MG63 (cell line): ENCODE measurements at regions not wholly inside any gene's neighbourhood (a gene's known extent, or its start where the extent isn't known, plus 50 kb on each side); places are given as distances from the start of the nearest gene placed in this dataset.

Experiments
- DNase-seq: peaks from one replicate; pipeline ENCODE4 v3.0.0-alpha.2; 2020
- H3K27me3 ChIP-seq: fragments of 250-450 bp; sonication (Bioruptor Pico); 2 replicates; pipeline ENCODE4 v1.5.1; 2020; ENCODE audit warnings: mild to moderate bottlenecking, moderate library complexity
- H3K36me3 ChIP-seq: fragments of 250-450 bp; sonication (Bioruptor Pico); 2 replicates; pipeline ENCODE4 v1.5.1; 2020; ENCODE audit warnings: mild to moderate bottlenecking, moderate library complexity
- H3K4me3 ChIP-seq: fragments of 250-450 bp; sonication (Bioruptor Pico); 2 replicates; pipeline ENCODE4 v1.5.1; 2020; ENCODE audit warnings: mild to moderate bottlenecking, moderate library complexity
- H3K9me3 ChIP-seq: fragments of 250-450 bp; sonication (Bioruptor Pico); 2 replicates; pipeline ENCODE4 v1.5.1; 2020; ENCODE audit warnings: mild to moderate bottlenecking, moderate library complexity

GRCh38 chr4:66097218-66097617 is 426.9 kb upstream of the EPHA5 start:
- no peak for DNase-seq
- Histone ChIP-seq H3K4me3 (no peak overlapping the region), H3K36me3 (no peaks in the 10 kb centered on the region), H3K9me3 (no peaks in the 10 kb centered on the region), H3K27me3 (no peaks in the 10 kb centered on the region)

- Histone ChIP-seq H3K9me3 (no peaks in the 10 kb centered on the region), H3K27me3 (no peaks in the 10 kb centered on the region), H3K4me3 (no peak overlapping the region), H3K36me3 (no peaks in the 10 kb centered on the region)
- DNase-seq: no peak
Measured at GRCh38 chr4:66095065-66095464, 424.8 kb upstream of the EPHA5 start.

DNA sequence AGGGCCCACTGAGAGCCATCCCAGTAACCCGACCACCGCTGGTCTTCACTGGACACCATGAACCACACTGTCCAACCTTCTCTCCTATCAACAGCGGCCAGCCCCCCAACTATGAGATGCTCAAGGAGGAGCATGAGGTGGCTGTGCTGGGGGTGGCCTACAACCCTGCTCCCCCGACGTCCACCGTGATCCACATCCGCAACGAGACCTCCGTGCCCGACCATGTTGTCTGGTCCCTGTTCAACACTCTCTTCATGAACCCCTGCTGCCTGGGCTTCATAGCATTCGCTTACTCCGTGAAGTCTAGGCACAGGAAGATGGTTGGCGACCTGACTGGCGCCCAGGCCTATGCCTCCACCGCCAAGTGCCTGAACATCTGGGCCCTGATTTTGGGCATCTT is 423.8 kb upstream of the EPHA5 start:
- Histone ChIP-seq H3K27me3 (no peaks in the 10 kb centered on the region), H3K4me3 (no peak overlapping the region), H3K9me3 (no peaks in the 10 kb centered on the region), H3K36me3 (no peaks in the 10 kb centered on the region)
- DNase-seq: no peak

DNA sequence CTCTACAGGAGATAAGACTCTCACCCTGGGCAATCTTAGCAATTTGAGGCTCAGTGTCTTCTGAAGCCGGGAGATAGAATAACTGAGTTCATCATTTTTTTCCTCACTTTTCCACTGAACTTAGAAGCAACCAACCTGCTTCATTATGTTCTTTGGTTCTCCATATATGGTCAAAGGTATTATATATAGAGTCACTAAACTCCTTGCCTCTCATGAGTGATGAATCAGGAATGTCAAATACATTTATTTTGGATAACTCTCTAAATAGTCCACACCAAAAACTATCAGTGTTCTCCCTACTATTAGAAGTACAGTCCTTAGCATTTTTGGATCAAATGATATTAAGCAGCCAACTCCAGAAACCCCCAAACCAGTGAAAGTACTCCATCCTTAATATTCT is 421.5 kb upstream of the EPHA5 start:
- Histone ChIP-seq H3K9me3 (no peaks in the 10 kb centered on the region), H3K27me3 (no peaks in the 10 kb centered on the region), H3K36me3 (no peaks in the 10 kb centered on the region), H3K4me3 (no peak overlapping the region)
- no peak for DNase-seq

DNA sequence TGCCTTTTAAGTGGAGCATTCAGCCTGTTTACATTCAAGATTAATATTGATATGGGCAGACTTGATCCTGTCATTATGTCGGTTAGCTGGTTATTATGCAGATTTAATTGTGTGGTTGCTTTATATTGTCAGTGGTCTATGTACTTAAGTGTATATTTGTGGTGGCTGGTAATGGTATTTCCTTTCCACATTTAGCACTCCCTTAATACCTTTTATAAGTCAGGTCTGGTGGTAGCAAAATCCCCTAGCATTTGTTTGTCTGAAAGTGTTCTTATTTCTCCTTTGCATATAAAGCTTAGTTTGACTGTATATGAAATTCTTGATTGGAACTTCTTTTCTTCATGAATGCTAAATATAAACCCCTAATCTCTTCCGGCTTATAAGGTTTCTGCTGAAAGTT is 403.7 kb upstream of the EPHA5 start:
- Histone ChIP-seq H3K27me3 (no peaks in the 10 kb centered on the region), H3K9me3 (no peaks in the 10 kb centered on the region), H3K4me3 (no peak overlapping the region), H3K36me3 (no peaks in the 10 kb centered on the region)
- no peak for DNase-seq

DNA sequence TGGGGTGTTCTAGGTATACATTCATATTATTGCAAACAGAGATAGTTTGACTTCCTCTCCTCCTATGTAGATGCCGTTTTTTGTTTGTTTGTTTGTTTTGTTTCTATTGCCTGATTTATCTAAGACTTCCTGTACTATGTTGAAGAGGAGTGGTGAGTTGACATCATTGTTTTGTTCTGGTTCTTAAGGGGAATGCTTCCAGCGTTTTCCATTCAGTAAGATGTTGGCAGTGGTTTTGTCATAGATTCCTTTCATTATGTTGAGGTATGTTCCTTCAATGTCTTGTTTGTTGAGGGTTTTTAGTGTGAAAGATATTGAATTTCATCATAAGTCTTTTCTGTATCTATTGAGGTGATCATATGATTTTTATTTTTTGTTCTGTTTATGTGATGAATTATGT is 401.6 kb upstream of the EPHA5 start:
- Histone ChIP-seq H3K4me3 (no peak overlapping the region), H3K9me3 (no peaks in the 10 kb centered on the region), H3K27me3 (no peaks in the 10 kb centered on the region), H3K36me3 (no peaks in the 10 kb centered on the region)
- no peak for DNase-seq

DNA sequence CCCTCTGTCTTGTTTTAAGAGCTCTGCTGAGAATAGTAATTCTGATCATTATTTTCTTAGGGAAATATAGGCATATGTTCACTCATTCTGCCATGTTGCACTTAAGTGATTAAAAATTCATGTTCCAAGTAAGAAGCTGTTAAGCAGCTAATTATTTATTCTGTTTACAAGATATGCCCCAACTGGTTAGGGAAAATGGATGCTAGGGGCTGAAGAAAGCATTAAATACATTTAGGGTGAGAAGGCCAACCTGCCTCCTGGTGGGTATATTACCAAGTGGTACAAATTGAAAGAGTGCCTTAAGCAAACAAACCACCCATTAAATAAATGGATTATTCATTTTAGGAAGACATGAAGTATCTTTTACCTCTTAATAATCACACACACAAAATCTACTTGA is 392.6 kb upstream of the EPHA5 start:
- no peak overlapping the region for H3K4me3 ChIP-seq
- no peak for DNase-seq
- no peaks in the 10 kb centered on the region for H3K36me3 ChIP-seq
- no peaks in the 10 kb centered on the region for H3K9me3 ChIP-seq
- no peaks in the 10 kb centered on the region for H3K27me3 ChIP-seq

- H3K27me3 ChIP-seq: no peaks in the 10 kb centered on the region
- DNase-seq: no peak
- no peaks in the 10 kb centered on the region for H3K36me3 ChIP-seq
- no peak overlapping the region for H3K4me3 ChIP-seq
- H3K9me3 ChIP-seq: no peaks in the 10 kb centered on the region
Measured at GRCh38 chr4:66062044-66062443, 391.8 kb upstream of the EPHA5 start.

DNA sequence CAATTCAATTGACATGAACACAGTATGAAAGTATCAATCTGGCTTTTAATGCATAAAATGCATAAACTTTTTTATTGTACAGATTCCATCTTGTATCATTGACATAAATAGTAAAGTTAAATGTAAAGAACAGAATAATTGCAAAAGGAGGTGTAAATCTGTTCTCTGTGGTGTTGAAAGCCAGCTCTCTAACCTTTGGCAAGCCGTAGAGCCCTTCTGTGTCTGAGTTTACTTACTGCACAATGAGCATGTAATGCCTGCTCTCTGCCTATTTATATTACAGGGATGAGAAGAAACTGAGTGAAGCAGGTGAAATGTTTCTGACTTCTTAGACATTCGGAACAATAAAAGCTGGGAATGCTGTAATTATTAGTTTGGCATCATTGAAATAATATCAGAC is 389.3 kb upstream of the EPHA5 start:
- no peak overlapping the region for H3K4me3 ChIP-seq
- H3K9me3 ChIP-seq: no peaks in the 10 kb centered on the region
- no peak for DNase-seq
- H3K27me3 ChIP-seq: no peaks in the 10 kb centered on the region
- no peaks in the 10 kb centered on the region for H3K36me3 ChIP-seq

DNA sequence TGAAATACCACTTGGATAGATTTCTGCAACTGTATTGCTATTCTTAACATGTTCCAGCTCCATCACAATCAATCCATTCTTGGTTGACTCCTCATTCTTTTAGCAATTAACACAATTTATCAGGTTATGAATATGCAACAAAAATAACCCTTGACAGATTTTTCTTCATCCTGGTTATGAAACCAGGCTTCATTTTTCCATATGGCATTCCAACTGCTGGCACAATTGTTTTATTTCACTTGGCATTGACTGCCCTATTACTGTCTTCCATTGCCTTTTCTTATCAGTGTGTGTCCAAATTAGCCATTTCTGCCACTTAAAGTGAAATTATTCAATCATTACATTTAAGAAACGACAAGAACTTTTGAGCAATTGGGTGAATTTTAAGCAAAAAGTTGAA is 388.8 kb upstream of the EPHA5 start:
- no peak for DNase-seq
- Histone ChIP-seq H3K9me3 (no peaks in the 10 kb centered on the region), H3K4me3 (no peak overlapping the region), H3K27me3 (no peaks in the 10 kb centered on the region), H3K36me3 (no peaks in the 10 kb centered on the region)

- Histone ChIP-seq H3K9me3 (no peaks in the 10 kb centered on the region), H3K36me3 (no peaks in the 10 kb centered on the region), H3K27me3 (no peaks in the 10 kb centered on the region), H3K4me3 (no peak overlapping the region)
- DNase-seq: no peak
Measured at GRCh38 chr4:66055999-66056398, 385.7 kb upstream of the EPHA5 start.

GRCh38 chr4:66052426-66052825 is 382.1 kb upstream of the EPHA5 start:
- H3K27me3 ChIP-seq: no peaks in the 10 kb centered on the region
- H3K4me3 ChIP-seq: no peak overlapping the region
- no peaks in the 10 kb centered on the region for H3K9me3 ChIP-seq
- H3K36me3 ChIP-seq: no peaks in the 10 kb centered on the region
- DNase-seq: peak; percentile 8

GRCh38 chr4:66048861-66049260 is 378.6 kb upstream of the EPHA5 start:
- H3K27me3 ChIP-seq: no peaks in the 10 kb centered on the region
- no peaks in the 10 kb centered on the region for H3K36me3 ChIP-seq
- no peak for DNase-seq
- no peaks in the 10 kb centered on the region for H3K9me3 ChIP-seq
- H3K4me3 ChIP-seq: no peak overlapping the region

DNA sequence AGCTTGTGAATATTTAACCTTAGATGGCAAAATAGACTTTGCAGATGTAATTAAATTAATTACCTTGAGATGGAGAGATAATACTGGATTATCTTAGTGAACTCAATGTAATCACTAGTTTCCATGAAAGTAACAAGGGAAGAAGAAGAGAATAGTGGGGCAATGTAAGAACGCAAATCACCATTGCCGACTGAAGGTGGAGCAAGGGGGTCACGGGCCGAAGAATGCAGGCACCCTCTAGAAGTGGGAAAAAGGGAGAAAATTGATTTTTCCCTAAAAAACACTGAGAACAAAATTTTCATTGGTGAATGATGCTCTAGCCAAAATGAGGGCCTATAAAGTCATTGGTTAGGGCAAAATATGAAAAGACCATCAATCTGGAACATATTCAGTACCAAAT is 375.6 kb upstream of the EPHA5 start:
- DNase-seq: no peak
- H3K27me3 ChIP-seq: no peaks in the 10 kb centered on the region
- H3K9me3 ChIP-seq: no peaks in the 10 kb centered on the region
- no peaks in the 10 kb centered on the region for H3K36me3 ChIP-seq
- no peak overlapping the region for H3K4me3 ChIP-seq

- no peak for DNase-seq
Measured at GRCh38 chr4:66035701-66036100, 365.4 kb upstream of the EPHA5 start.

DNA sequence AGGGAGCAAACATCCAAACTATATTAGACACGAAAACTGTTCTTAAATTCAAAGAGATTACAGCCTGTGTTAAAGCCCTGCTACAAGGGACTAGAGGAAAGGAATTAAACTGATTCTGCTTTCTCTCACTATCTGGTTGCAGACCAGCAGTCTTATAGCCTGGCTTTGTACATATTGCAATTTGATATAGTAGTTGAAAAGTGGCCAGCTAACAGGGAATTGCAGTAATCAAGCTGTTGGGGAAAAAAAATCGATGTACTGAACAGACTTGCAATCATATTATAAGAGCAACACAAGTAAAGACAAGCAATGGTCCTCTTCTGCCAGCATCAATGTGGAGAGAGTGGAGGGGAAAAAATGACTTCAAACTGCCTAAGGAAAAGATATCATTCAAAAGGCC is 364.4 kb upstream of the EPHA5 start:
- Histone ChIP-seq H3K4me3 (no peak overlapping the region), H3K27me3 (no peaks in the 10 kb centered on the region), H3K9me3 (no peaks in the 10 kb centered on the region), H3K36me3 (no peaks in the 10 kb centered on the region)
- DNase-seq: no peak

More at GRCh38 chr4:66035701-66036100, 365.4 kb upstream of the EPHA5 start:
- no peaks in the 10 kb centered on the region for H3K36me3 ChIP-seq
- H3K4me3 ChIP-seq: no peak overlapping the region
- H3K9me3 ChIP-seq: no peaks in the 10 kb centered on the region
- no peaks in the 10 kb centered on the region for H3K27me3 ChIP-seq

- no peak for DNase-seq
Measured at GRCh38 chr4:66034262-66034661, 364.0 kb upstream of the EPHA5 start.

GRCh38 chr4:66032571-66032970 is 362.3 kb upstream of the EPHA5 start:
- no peaks in the 10 kb centered on the region for H3K36me3 ChIP-seq
- DNase-seq: no peak
- no peaks in the 10 kb centered on the region for H3K9me3 ChIP-seq
- no peaks in the 10 kb centered on the region for H3K27me3 ChIP-seq
- H3K4me3 ChIP-seq: no peak overlapping the region

More at GRCh38 chr4:66034262-66034661, 364.0 kb upstream of the EPHA5 start:
- H3K4me3 ChIP-seq: no peak overlapping the region
- H3K9me3 ChIP-seq: no peaks in the 10 kb centered on the region
- H3K36me3 ChIP-seq: no peaks in the 10 kb centered on the region
- H3K27me3 ChIP-seq: no peaks in the 10 kb centered on the region

DNA sequence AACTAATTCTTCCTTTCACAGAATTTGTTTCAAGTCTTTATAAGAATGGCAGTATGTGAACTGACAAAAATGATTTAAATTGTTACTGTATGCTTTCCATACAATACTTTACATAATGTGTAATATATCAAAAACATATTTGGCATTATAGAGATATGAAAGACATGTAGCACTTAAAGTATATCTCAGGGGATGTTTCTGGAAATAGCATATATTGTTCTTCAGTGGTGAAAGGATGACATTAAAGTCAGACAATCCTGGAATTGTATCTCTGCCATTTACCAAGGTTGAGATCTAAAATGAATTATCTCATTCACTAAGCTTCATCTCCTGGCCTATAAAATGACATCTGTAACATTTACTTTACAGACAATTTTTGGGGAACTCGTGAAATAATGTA is 358.4 kb upstream of the EPHA5 start:
- Histone ChIP-seq H3K27me3 (no peaks in the 10 kb centered on the region), H3K36me3 (no peaks in the 10 kb centered on the region), H3K4me3 (no peak overlapping the region), H3K9me3 (no peaks in the 10 kb centered on the region)
- DNase-seq: no peak
